AG10803 (cell line): ENCODE measurements at regions not wholly inside any gene's neighbourhood (a gene's known extent, or its start where the extent isn't known, plus 50 kb on each side); places are given as distances from the start of the nearest gene placed in this dataset.

Experiments
- DNase-seq: peaks from one replicate; pipeline ENCODE4 v3.0.0; 2010; ENCODE audit warnings: low read depth
- H3K4me3 ChIP-seq: 2 replicates; pipeline ENCODE4 v1.5.1; 2011; ENCODE audit warnings: mild to moderate bottlenecking, low read length, control low read depth
- CTCF ChIP-seq: conservative IDR thresholded peaks from 2 replicates; pipeline ENCODE4 v1.5.1; 2011; ENCODE audit warnings: mild to moderate bottlenecking, low read length, control low read depth, inconsistent platforms

GRCh38 chr6:104411302-104411701, 448.4 kb downstream of the HACE1 start:
- H3K4me3 ChIP-seq: no peak overlapping the region
- DNase-seq: no peak
- TF ChIP-seq CTCF: no peak

DNA sequence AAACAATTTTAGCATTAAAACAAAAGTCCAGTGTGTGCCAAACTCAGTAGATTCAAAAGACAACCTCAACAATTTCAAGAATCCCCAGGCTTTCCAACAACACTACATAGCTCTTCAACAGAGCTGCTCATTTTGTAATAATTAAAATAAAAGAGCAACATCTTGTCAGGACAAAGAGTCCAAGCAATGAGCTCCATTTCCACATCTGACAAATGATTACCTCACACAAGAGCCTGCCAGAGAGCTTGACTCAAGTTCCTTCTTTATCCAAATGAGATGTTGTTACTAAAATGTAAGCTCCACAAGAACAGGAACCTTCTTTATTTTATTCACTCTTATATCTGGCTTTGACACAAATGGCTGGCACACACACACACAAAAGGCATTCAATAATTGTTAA, 449.8 kb downstream of the HACE1 start:
- TF ChIP-seq CTCF: no peak
- DNase-seq: no peak
- H3K4me3 ChIP-seq: no peak overlapping the region

DNA sequence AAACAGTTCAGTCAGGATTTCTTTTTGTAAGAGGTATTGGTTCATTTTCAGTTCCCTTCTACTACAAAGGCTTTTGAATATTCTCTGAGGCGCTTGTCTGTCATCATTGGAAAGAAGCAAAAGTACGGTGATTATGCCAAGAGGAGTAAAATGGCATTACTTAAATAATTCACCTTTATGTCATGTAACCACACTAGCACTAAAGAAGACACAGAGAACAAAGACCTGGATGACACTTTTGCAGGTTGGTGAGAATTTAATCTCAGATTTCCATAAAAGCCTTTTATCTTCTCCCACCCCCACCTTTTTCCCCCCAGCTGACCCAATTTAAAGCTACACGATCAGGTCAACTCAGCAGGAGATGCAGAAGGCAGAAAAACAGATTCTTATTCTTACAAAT, 451.8 kb downstream of the HACE1 start:
- no peak for TF ChIP-seq CTCF
- DNase-seq: no peak
- no peak overlapping the region for H3K4me3 ChIP-seq

DNA sequence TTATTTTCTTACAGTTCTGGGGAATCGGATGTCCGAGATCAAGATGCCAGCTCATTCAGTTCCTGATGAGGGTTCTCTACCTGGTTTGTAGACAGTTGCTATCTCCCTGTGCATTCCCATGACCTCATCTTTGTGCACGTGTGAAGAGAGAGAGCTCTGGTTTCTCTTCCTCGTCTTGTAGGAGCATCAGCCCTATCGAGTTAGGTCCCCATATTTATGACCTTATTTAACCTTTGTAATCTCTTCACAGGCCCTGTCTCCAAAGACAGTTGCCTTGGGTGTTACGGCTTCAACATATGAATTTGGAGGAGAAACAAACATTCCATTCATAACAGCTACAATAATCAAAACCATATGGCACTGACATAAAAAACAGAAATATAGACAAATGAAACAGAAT, 455.3 kb downstream of the HACE1 start:
- no peak overlapping the region for H3K4me3 ChIP-seq
- DNase-seq: no peak
- TF ChIP-seq CTCF: no peak

DNA sequence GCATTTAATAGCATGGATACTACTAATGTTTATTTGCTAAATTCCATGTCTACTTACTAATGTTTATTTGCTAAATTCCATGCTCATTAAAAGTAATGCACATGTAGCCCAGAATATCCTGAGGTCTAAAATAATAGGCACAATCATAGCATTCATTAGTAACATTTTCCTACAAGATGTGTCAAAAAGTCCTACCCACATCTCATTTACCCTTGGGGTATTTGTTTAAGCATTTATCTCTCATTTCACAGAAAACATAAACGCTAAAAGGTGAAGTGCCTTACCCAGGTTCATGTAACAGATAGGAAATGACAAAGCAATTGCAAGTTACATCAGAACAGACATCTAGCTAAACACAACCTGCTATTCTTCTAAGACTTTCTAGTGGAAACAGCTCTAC, 457.1 kb downstream of the HACE1 start:
- TF ChIP-seq CTCF: no peak
- H3K4me3 ChIP-seq: no peak overlapping the region
- DNase-seq: no peak

DNA sequence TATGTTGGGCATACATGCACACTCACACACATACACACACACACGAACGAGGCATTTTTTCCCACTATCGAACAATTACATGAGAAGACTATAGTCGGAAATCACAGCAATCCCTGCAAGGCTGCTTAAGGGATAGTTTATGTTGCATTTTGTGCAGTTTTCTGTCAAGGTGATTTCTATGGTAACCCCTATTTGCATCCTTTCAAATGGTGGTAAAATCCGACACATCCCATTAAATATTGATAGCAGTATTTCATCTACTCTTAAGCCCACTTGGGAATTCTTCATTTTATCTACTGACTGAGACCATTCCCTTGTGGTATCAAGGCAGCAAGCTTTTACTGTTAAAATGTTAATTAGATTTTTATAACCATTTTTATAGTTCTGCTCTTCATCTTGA, 457.8 kb downstream of the HACE1 start:
- no peak for DNase-seq
- H3K4me3 ChIP-seq: no peak overlapping the region
- no peak for TF ChIP-seq CTCF

- no peak overlapping the region for H3K4me3 ChIP-seq
- TF ChIP-seq CTCF: no peak
- DNase-seq: no peak
These were observed 458.9 kb downstream of the HACE1 start for GRCh38 chr6:104400844-104401243.
